Panc1 (cell line): ENCODE measurements at regions not wholly inside any gene's neighbourhood (a gene's known extent, or its start where the extent isn't known, plus 50 kb on each side); places are given as distances from the start of the nearest gene placed in this dataset.

Experiments
- ATAC-seq: fragments of 200-7000 bp; cut with Tn5 transposase; 2 replicates; pipeline ENCODE4 v1.9.1; 2020; ENCODE audit warnings: mild to moderate bottlenecking, moderate library complexity
- BruUV-seq: library from RNA; stranded (reverse); fragments of 400-500 nt; replicated peaks from 2 replicates; lab custom pipeline; 2021; lab: Mats Ljungman, UMichigan
- CTCF ChIA-PET: fragments of 300-600 bp; sonication (Branson Sonifier 250); formaldehyde crosslinking; loops from one replicate; lab custom pipeline; 2022; ENCODE audit warnings: antibody characterized with exemption; lab: Charles Lee
- POLR2A ChIA-PET: fragments of 300-600 bp; sonication (Branson Sonifier 250); formaldehyde crosslinking; loops from one replicate; lab custom pipeline; 2022; ENCODE audit warnings: antibody characterized with exemption; lab: Charles Lee
- DNase-seq: peaks from one replicate; pipeline ENCODE4 v3.0.0-alpha.2; 2010; ENCODE audit warnings: low read depth, low spot score
- H3K27ac ChIP-seq: 2 replicates; pipeline ENCODE4 v1.5.1; 2011; ENCODE audit warnings: mild to moderate bottlenecking, low read length, inconsistent platforms
- H3K27me3 ChIP-seq: fragments of 200-500 bp; sonication (Bioruptor generic); 2 replicates; pipeline ENCODE4 v1.6.0; 2014; ENCODE audit warnings: low read length, inconsistent platforms; ENCODE audit not compliant: control insufficient read depth, insufficient read depth
- H3K36me3 ChIP-seq: fragments of 200-500 bp; sonication (Bioruptor generic); 2 replicates; pipeline ENCODE4 v1.5.1; 2014; ENCODE audit warnings: inconsistent platforms, mild to moderate bottlenecking, low read length, moderate library complexity; ENCODE audit not compliant: control insufficient read depth, insufficient read depth
- H3K4me1 ChIP-seq: 2 replicates; pipeline ENCODE4 v1.5.1; 2011; ENCODE audit warnings: inconsistent platforms, mild to moderate bottlenecking, low read length, moderate library complexity; ENCODE audit not compliant: control insufficient read depth, insufficient read depth
- H3K4me3 ChIP-seq, 2 experiments: 2 replicates each; pipeline ENCODE4 v1.5.1; 2011 to 2012; ENCODE audit warnings: low read depth in 2 of 2, low read length in 2 of 2, mild to moderate bottlenecking in 2 of 2, inconsistent platforms in 1 of 2, moderate library complexity in 1 of 2
- H3K9me3 ChIP-seq: fragments of 200-500 bp; sonication (Bioruptor generic); 2 replicates; pipeline ENCODE4 v1.5.1; 2014; ENCODE audit warnings: low read depth, mild to moderate bottlenecking, inconsistent platforms, low read length, moderate library complexity; ENCODE audit not compliant: control insufficient read depth, insufficient read depth
- CTCF ChIP-seq: fragments of 450-650 bp; IDR thresholded peaks from 2 replicates; pipeline ENCODE4 v1.5.1; 2017; ENCODE audit warnings: mild to moderate bottlenecking
- POLR2AphosphoS5 ChIP-seq: IDR thresholded peaks from 2 replicates; pipeline ENCODE4 v1.6.1; 2012; ENCODE audit warnings: mild to moderate bottlenecking, low read depth, low read length, moderate library complexity
- REST ChIP-seq, 2 experiments: IDR thresholded peaks; 2 replicates each; pipeline ENCODE4 v1.6.1; 2011 to 2012; ENCODE audit warnings: low read depth in 2 of 2, control low read depth in 1 of 2, low read length in 1 of 2, mild to moderate bottlenecking in 1 of 2, moderate library complexity in 1 of 2; ENCODE audit not compliant: insufficient read depth in 1 of 2
- SIN3A ChIP-seq: IDR thresholded peaks from 2 replicates; pipeline ENCODE4 v1.6.1; 2012; ENCODE audit warnings: low read depth, mild to moderate bottlenecking, low read length, moderate library complexity, borderline replicate concordance; ENCODE audit not compliant: insufficient read depth
- TCF7L2 ChIP-seq: IDR thresholded peaks from 2 replicates; pipeline ENCODE4 v1.6.1; 2011; ENCODE audit warnings: mild to moderate bottlenecking, low read depth, low read length, inconsistent platforms
- in situ Hi-C: cut with HindIII; loops from 2 replicates; pipeline ENCODE4 v1.10.0; 2016; ENCODE audit warnings: low sequenced_read_pairs, low pct_unique_long_range_greater_than_20kb
- intact Hi-C: fragments of 100-400 bp; cut with micrococcal nuclease; formaldehyde crosslinking; loops from one replicate; pipeline ENCODE4 v1.10.0; 2022; ENCODE audit not compliant: unreplicated experiment

- intact Hi-C loops (no loop called here), in situ Hi-C loops (no loop called here)
- DNase-seq (no peak), ATAC-seq (no peak)
- ChIA-PET POLR2A (no interaction called here), CTCF (no interaction called here)
- Histone ChIP-seq H3K36me3 (no peaks in the 10 kb centered on the region), H3K27me3 (peaks cover 1% of the 10 kb centered on the region; the same call in 1 of the 2 replicates), H3K9me3 (no peaks in the 10 kb centered on the region), H3K4me3 (no peak overlapping the region), H3K27ac (no peak overlapping the region), H3K4me1 (no peaks in the 10 kb centered on the region)
- BruUV-seq, result no TSS peak
- no peak for TF ChIP-seq REST (IDR thresholded peaks at IDR 0.05; ENCODE audit: insufficient read depth in 1 of 2, low read depth in 2 of 2, low read length in 1 of 2)
These were observed 741.1 kb upstream of the EEF2KMT start for GRCh38 chr16:5838725-5839124.

GRCh38 chr16:5838071-5838470, 740.5 kb upstream of the EEF2KMT start:
- in situ Hi-C loops, result no loop called here
- Histone ChIP-seq H3K4me3 (no peak overlapping the region), H3K27ac (no peak overlapping the region), H3K27me3 (no peaks in the 10 kb centered on the region), H3K36me3 (no peaks in the 10 kb centered on the region), H3K4me1 (no peaks in the 10 kb centered on the region), H3K9me3 (no peaks in the 10 kb centered on the region)
- no TSS peak for BruUV-seq
- POLR2A ChIA-PET, result no interaction called here
- TF ChIP-seq REST (IDR thresholded peaks at IDR 0.05; ENCODE audit: insufficient read depth in 1 of 2, low read depth in 2 of 2, low read length in 1 of 2) (no peak), CTCF (no peak), POLR2AphosphoS5 (no peak), SIN3A (no peak), TCF7L2 (no peak)
- DNase-seq, result no peak
- CTCF ChIA-PET, result no interaction called here
- no peak for ATAC-seq
- intact Hi-C loops, result no loop called here
